C4-2B (cell line): ENCODE measurements at regions not wholly inside any gene's neighbourhood (a gene's known extent, or its start where the extent isn't known, plus 50 kb on each side); places are given as distances from the start of the nearest gene placed in this dataset.

ENCODE experiments used
- H3K27ac ChIP-seq: fragments of 450-650 bp; 2 replicates; pipeline ENCODE4 v1.5.1; 2017
- CTCF ChIP-seq: fragments of 450-650 bp; conservative IDR thresholded peaks from 2 replicates; pipeline ENCODE4 v1.5.1; 2017; ENCODE audit warnings: mild to moderate bottlenecking
- ZFX ChIP-seq: fragments of 450-650 bp; IDR thresholded peaks from 2 replicates; pipeline ENCODE4 v1.6.1; 2017

DNA sequence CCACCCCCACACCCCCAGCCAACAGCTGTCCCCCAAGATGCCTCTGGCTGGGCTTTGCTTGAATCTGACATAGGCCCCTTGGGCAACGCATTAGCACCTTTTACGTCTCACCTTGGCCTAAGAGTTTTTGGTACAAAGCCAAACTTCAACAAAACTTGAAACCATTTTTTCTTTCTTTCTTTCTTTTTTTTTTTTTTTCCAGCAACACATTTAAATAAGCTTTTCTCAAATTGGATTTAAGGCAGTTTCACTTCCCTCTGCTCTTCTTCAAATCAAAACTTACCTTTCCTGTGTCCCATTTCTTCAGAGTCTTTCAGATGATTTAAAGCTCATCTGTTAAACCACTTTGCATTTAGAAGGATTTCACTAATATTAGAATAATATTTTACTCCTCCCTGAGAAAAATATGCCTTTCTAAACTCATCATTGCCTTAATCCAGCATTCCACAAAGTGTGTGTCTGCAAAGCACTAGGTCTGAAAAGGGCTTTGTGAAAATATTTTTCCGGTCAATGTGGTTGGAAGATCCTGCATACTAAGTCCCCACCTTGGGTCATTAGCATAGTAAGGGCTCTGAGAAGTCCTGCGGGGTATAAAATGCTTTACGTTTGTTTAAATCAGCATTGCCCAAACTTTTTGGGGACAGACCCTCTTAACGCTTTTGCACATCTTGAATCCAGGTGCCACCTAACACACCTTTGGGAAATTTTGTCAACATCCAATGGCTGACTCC lies 217.0 kb downstream of the TLE3 start:
- TF ChIP-seq ZFX (no peak), CTCF (no peak)
- H3K27ac ChIP-seq = no peak overlapping the region

DNA sequence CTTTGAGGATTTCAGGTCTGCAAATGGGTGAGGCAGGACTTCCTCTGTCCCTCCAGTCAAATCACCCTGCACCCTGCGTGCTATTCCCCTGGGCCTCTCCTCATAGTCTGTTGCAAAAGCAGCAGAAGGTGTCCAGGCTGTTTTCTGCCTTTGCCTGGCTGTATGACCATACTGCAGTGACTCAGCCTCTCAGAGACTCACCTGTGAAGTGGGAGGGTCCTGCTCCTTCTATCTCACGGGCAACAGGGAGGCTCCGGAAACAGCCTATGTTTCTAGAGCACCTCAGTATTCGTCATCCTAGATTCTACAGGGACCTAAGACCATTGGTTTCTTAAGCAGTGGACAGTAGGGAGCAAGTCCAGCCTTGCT lies 216.4 kb downstream of the TLE3 start:
- H3K27ac ChIP-seq = no peak overlapping the region
- TF ChIP-seq CTCF (no peak), ZFX (no peak)

DNA sequence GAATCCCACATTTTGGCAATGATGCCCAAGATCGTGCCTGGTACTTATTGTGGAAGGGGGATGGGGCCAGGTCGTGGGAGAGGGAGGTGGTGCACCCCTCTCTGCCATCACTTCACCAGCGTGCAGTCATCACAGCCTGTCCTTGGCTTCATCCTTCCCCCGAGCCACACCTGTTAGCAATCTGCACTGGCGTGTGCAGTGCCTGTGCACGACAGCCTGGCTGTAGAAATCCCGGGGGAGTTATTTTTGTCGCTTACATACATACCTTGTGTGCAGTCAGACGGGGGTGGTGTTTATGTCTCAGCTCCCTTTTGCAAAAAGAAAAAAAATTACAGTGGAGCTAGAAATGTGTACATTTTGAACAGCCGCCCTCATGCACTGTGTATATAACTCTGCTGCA lies 216.0 kb downstream of the TLE3 start:
- no peak overlapping the region for H3K27ac ChIP-seq
- TF ChIP-seq CTCF = no peak
- no peak for TF ChIP-seq ZFX

- H3K27ac ChIP-seq = no peak overlapping the region
- TF ChIP-seq CTCF (no peak), ZFX (no peak)
Observed at GRCh38 chr15:69883306-69883705, 214.4 kb downstream of the TLE3 start.

- TF ChIP-seq CTCF (no peak), ZFX (no peak)
- no peak overlapping the region for H3K27ac ChIP-seq
Observed at GRCh38 chr15:69885173-69885955, 212.4 kb downstream of the TLE3 start.

DNA sequence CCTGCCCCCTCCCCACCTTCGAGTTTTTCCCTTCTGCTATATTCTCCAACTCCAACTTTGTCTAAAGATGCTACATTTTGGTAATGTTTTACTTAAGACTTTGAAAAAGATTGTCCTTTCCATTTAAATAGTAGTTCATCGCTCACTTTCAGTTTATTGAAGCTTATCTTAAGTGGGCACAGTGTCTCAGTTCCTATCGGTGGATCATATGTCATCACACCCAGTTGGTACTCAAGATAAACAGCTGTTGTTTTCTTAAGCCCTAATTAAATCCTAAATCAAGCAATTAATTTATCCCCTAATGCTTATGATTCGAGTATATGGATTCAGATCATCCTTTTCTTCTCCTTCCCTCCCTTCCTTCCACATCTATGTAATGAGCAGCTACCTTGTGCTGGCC lies 210.7 kb downstream of the TLE3 start:
- no peak overlapping the region for H3K27ac ChIP-seq
- TF ChIP-seq CTCF (no peak), ZFX (no peak)

DNA sequence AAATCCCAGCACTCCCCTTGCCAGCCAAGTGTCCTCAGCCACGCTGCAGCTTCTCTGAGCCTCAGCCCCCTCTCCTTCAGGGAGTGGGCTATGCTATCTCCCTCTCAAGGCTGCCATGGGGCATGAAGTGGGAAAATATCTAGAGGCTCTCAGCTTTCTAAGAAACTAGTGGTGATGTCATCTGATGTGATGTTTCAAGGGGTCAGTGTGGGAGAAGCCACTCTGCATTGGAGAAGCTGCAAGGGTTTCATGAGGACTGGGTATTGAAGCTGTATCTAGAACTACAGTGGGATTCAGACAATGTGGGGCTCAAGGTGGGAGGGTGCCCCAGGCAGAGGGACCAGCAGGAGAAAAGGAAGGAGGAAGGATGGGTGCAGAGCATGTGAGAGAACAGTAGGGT lies 210.2 kb downstream of the TLE3 start:
- TF ChIP-seq ZFX = no peak
- TF ChIP-seq CTCF = no peak
- no peak overlapping the region for H3K27ac ChIP-seq
